GM13977 (cell line): ENCODE measurements at regions not wholly inside any gene's neighbourhood (a gene's known extent, or its start where the extent isn't known, plus 50 kb on each side); places are given as distances from the start of the nearest gene placed in this dataset.

Experiments
- DNase-seq: peaks from one replicate; pipeline ENCODE4 v3.0.0; 2012; ENCODE audit warnings: low spot score
- in situ Hi-C: fragments of 300-500 bp; cut with MboI; formaldehyde crosslinking; loops from one replicate; pipeline ENCODE4 v1.12.0; 2022; ENCODE audit warnings: low sequenced_read_pairs, low pct_unique_long_range_greater_than_20kb, mixed read lengths, inconsistent platforms; ENCODE audit not compliant: unreplicated experiment
- TF ChIP-seq, protein P1 (sequence below): IDR thresholded peaks from 2 replicates; pipeline ENCODE4 v1.5.1; 2012; ENCODE audit warnings: mild to moderate bottlenecking, control low read depth; ENCODE audit not compliant: insufficient read depth; ENCODE audit errors: extremely low read depth, missing control alignments

DNA sequence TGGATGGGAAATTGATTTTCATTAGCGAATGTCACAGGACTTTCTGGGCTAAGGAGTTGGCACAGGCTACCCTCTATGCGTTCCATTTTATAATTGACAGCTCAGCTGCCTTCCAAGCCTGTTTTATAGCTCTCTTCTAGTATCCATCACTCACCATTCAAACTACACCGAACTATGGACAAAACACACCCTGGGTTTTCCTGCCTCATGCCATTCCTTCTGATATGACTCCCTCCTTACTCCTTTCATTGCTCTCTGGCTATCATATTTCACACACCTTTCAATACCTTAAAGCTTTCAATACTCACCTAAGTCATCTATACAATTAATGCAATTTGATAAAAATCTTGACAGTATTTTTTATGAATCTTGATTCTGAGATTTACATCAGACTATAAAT, 181.3 kb downstream of the RAP2A start:
- in situ Hi-C loops = no loop called here
- DNase-seq = no peak
- TF ChIP-seq, protein P1, sequence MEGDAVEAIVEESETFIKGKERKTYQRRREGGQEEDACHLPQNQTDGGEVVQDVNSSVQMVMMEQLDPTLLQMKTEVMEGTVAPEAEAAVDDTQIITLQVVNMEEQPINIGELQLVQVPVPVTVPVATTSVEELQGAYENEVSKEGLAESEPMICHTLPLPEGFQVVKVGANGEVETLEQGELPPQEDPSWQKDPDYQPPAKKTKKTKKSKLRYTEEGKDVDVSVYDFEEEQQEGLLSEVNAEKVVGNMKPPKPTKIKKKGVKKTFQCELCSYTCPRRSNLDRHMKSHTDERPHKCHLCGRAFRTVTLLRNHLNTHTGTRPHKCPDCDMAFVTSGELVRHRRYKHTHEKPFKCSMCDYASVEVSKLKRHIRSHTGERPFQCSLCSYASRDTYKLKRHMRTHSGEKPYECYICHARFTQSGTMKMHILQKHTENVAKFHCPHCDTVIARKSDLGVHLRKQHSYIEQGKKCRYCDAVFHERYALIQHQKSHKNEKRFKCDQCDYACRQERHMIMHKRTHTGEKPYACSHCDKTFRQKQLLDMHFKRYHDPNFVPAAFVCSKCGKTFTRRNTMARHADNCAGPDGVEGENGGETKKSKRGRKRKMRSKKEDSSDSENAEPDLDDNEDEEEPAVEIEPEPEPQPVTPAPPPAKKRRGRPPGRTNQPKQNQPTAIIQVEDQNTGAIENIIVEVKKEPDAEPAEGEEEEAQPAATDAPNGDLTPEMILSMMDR = no peak

DNA sequence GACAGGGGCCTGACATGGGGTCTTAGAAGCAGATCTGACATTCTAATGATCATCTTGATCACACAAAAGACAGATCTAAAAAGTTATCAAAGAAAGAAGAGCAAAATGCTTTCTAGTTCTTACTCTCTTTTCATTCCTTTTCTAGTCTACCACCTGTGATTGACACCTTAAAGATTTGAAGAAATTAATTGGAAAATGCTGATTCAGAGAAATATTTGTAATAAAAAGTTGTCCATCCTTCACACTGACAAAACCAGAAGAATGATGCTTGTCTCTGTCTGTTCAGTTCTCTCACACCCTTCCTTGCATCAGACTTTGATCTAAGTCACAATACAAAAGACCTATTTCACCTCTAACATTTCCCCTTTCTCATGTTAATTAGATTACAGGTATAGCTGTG, 182.4 kb downstream of the RAP2A start:
- in situ Hi-C loops = no loop called here
- TF ChIP-seq, protein P1 = no peak

DNA sequence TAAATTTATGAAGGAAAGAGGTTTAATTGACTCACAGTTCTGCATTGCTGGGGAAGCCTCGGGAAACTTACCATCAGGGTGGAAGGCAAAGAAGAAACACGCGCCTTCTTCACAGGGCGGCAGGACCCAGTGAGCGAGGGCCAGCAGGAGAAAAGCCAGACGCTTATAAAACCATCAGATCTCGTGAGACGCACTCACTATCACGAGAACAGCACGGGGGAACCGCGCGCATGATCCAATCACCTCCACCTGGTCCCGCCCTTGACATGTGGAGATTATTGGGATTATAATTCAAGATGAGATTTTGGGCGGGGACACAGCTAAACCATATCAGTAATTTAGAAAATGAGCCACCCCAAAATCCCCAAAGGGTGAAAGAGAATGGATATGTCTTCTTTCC, 187.1 kb downstream of the RAP2A start:
- in situ Hi-C loops = no loop called here
- TF ChIP-seq, protein P1 = no peak
- no peak for DNase-seq

More for the DNA sequence above, 182.4 kb downstream of the RAP2A start:
- DNase-seq = no peak

- no peak for DNase-seq
- TF ChIP-seq, protein P1 = no peak
- in situ Hi-C loops = no loop called here
Observed at GRCh38 chr13:97621631-97622030, 187.7 kb downstream of the RAP2A start.

- DNase-seq = no peak
- TF ChIP-seq, protein P1 = no peak
- in situ Hi-C loops = no loop called here
Observed at GRCh38 chr13:97627566-97627965, 193.6 kb downstream of the RAP2A start.

DNA sequence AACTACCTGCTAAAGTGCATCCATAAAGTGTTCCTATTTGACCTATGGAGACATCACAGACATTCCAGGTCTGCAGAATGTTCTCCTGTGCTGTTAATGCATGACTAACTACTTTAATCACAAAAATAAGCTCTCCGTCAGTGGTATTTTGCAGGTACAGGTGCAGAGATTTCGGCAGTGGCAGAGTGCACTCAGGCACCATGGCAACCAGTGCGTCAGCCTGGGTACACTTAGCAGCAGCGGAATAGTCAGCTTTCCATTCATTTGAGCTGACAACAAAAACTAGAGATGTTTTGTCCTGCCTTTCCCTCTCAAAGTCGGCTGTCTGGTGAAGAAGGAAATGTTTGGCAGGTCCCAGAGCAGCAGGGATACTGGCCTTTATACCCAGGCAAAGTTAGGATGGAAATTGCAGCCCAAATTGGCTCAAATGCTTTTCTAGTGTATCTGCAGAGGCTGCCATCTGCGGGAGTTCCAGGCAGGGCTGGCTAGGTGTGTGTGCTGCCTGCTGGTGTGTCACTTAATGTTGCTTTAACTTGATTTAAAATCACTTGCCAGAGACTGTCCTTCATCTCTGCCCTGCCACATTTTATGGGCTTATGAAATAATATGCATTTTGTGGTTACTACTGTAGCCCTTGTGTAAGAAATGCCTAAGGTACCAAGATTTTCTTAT, 195.8 kb downstream of the RAP2A start:
- no peak for DNase-seq
- TF ChIP-seq, protein P1 = no peak
- in situ Hi-C loops = no loop called here
